SK-N-SH (cell line): ENCODE measurements at regions not wholly inside any gene's neighbourhood (a gene's known extent, or its start where the extent isn't known, plus 50 kb on each side); places are given as distances from the start of the nearest gene placed in this dataset.

Source experiments
- CTCF ChIA-PET: fragments of 300-600, 350-600 bp; formaldehyde crosslinking; extraction: SDS; loops from one replicate; lab custom pipeline; 2021; lab: Yijun Ruan, JAX
- POLR2A ChIA-PET: fragments of 350-600 bp; sonication (Branson Sonifier 250); formaldehyde crosslinking; extraction: SDS; loops from one replicate; lab custom pipeline; 2020; ENCODE audit warnings: antibody characterized with exemption, inconsistent platforms; lab: Yijun Ruan, JAX
- DNase-seq: peaks from one replicate; pipeline ENCODE4 v3.0.0; 2012
- H2AFZ ChIP-seq: fragments of 200-600 bp; sonication (generic); 2 replicates; pipeline ENCODE4 v1.8.1; 2016; ENCODE audit warnings: antibody characterized with exemption, mild to moderate bottlenecking, low read depth
- H3F3A ChIP-seq: fragments of 200-600 bp; sonication (generic); replicated peaks from 2 replicates; pipeline ENCODE3; 2016; ENCODE audit warnings: antibody characterized with exemption, mild to moderate bottlenecking; ENCODE audit not compliant: insufficient read depth
- H3K27ac ChIP-seq, 2 experiments: fragments of 200-500 bp in 1 of 2; fragments of 200-600 bp in 1 of 2; sonication (Bioruptor generic) in 1 of 2; sonication (generic), shearing (Covaris generic) in 1 of 2; 2 replicates each; pipeline versions ENCODE4 v1.5.1 to v1.6.1; 2014 to 2016; ENCODE audit warnings: low read depth in 2 of 2, inconsistent platforms in 1 of 2, low read length in 1 of 2, mild to moderate bottlenecking in 1 of 2, mixed read lengths in 1 of 2
- H3K27me3 ChIP-seq: fragments of 200-600 bp; sonication (generic), shearing (Covaris generic); 2 replicates; pipeline ENCODE4 v1.6.1; 2016; ENCODE audit warnings: mixed run types; ENCODE audit not compliant: insufficient read depth
- H3K36me3 ChIP-seq, 2 experiments: fragments of 200-500 bp in 1 of 2; fragments of 200-600 bp in 1 of 2; sonication (Bioruptor generic) in 1 of 2; sonication (generic) in 1 of 2; replicated peaks in 1 of 2; 2 replicates each; pipeline versions ENCODE3 to v1.5.1; 2014 to 2016; ENCODE audit warnings: low read length in 1 of 2, mild to moderate bottlenecking in 1 of 2; ENCODE audit not compliant: insufficient read depth in 2 of 2, control insufficient read depth in 1 of 2
- H3K4me1 ChIP-seq, 2 experiments: fragments of 200-500 bp in 1 of 2; fragments of 200-600 bp in 1 of 2; sonication (Bioruptor generic) in 1 of 2; sonication (generic), shearing (Covaris generic) in 1 of 2; 2 replicates each; pipeline versions ENCODE4 v1.5.1 to v1.6.1; 2014 to 2016; ENCODE audit warnings: low read depth in 1 of 2, low read length in 1 of 2, mixed run types in 1 of 2; ENCODE audit not compliant: insufficient read depth in 2 of 2, control insufficient read depth in 1 of 2
- H3K4me2 ChIP-seq: fragments of 200-600 bp; sonication (generic), shearing (Covaris generic); 2 replicates; pipeline ENCODE4 v1.6.1; 2017; ENCODE audit warnings: mixed run types
- H3K4me3 ChIP-seq, 2 experiments: fragments of 200-500 bp in 1 of 2; fragments of 200-600 bp in 1 of 2; sonication (Bioruptor generic) in 1 of 2; sonication (generic), shearing (Covaris generic) in 1 of 2; 2 replicates each; pipeline versions ENCODE4 v1.5.1 to v1.8.1; 2014 to 2016; ENCODE audit warnings: low read depth in 2 of 2, inconsistent platforms in 1 of 2, low read length in 1 of 2, mild to moderate bottlenecking in 1 of 2, mixed read lengths in 1 of 2, moderate library complexity in 1 of 2
- H3K79me2 ChIP-seq: fragments of 200-600 bp; sonication (generic); 2 replicates; pipeline ENCODE4 v1.8.1; 2017; ENCODE audit warnings: mild to moderate bottlenecking; ENCODE audit not compliant: insufficient read depth
- H3K9ac ChIP-seq: fragments of 200-600 bp; sonication (generic); 2 replicates; pipeline ENCODE4 v1.6.1; 2017; ENCODE audit warnings: mixed run types
- H3K9me2 ChIP-seq: fragments of 200-600 bp; sonication (generic); 2 replicates; pipeline ENCODE4 v1.6.1; 2017; ENCODE audit warnings: mixed run types
- H3K9me3 ChIP-seq: fragments of 200-600 bp; sonication (generic); 2 replicates; pipeline ENCODE4 v1.6.1; 2017; ENCODE audit warnings: mixed run types, mild to moderate bottlenecking, moderate library complexity
- H4K20me1 ChIP-seq: fragments of 200-600 bp; sonication (generic); 2 replicates; pipeline ENCODE4 v1.6.1; 2017; ENCODE audit warnings: mild to moderate bottlenecking, mixed run types; ENCODE audit not compliant: insufficient read depth
- CHD2 ChIP-seq: fragments of 150-350 bp; IDR thresholded peaks from 2 replicates; pipeline ENCODE4 v1.6.1; 2018; ENCODE audit warnings: low read length; ENCODE audit not compliant: partially characterized antibody
- ELF1 ChIP-seq: IDR thresholded peaks from 2 replicates; pipeline ENCODE4 v1.4.0; 2012
- EP300 ChIP-seq, 2 experiments: IDR thresholded peaks; 2 replicates each; pipeline versions ENCODE4 v1.4.0 to v1.6.1; 2012; ENCODE audit warnings: borderline replicate concordance in 1 of 2, low read depth in 1 of 2, low read length in 1 of 2
- FOSL2 ChIP-seq: IDR thresholded peaks from 2 replicates; pipeline ENCODE4 v1.4.0; 2012; ENCODE audit warnings: low read depth, mild to moderate bottlenecking, moderate library complexity, borderline replicate concordance
- FOXM1 ChIP-seq: IDR thresholded peaks from 2 replicates; pipeline ENCODE4 v1.4.0; 2012; ENCODE audit warnings: low read depth, mild to moderate bottlenecking
- GATA2 ChIP-seq: sonication (generic); formaldehyde crosslinking; IDR thresholded peaks from 2 replicates; pipeline ENCODE4 v1.5.0; 2020; ENCODE audit warnings: mild to moderate bottlenecking, missing genetic modification reagents
- JUND ChIP-seq: IDR thresholded peaks from 2 replicates; pipeline ENCODE4 v1.4.0; 2012
- MEF2A ChIP-seq: IDR thresholded peaks from 2 replicates; pipeline ENCODE4 v1.4.0; 2012; ENCODE audit warnings: low read depth, borderline replicate concordance
- POLR2AphosphoS5 ChIP-seq: IDR thresholded peaks from 2 replicates; pipeline ENCODE4 v1.6.1; 2012; ENCODE audit warnings: low read depth, low read length
- RAD21 ChIP-seq: IDR thresholded peaks from 2 replicates; pipeline ENCODE4 v1.6.1; 2012; ENCODE audit warnings: mild to moderate bottlenecking, low read length
- RFX5 ChIP-seq: IDR thresholded peaks from 2 replicates; pipeline ENCODE4 v1.6.1; 2012; ENCODE audit warnings: mild to moderate bottlenecking, improper control_type of control experiment, low read length
- RXRA ChIP-seq: IDR thresholded peaks from 2 replicates; pipeline ENCODE4 v1.4.0; 2012; ENCODE audit warnings: low read depth, mild to moderate bottlenecking, borderline replicate concordance
- SIN3A ChIP-seq: IDR thresholded peaks from 2 replicates; pipeline ENCODE4 v1.6.1; 2012; ENCODE audit warnings: low read depth, mild to moderate bottlenecking, low read length, moderate library complexity, borderline replicate concordance
- SMC3 ChIP-seq: IDR thresholded peaks from 2 replicates; pipeline ENCODE4 v1.6.1; 2012; ENCODE audit warnings: low read depth, low read length, improper control_type of control experiment
- TAF1 ChIP-seq: IDR thresholded peaks from 2 replicates; pipeline ENCODE4 v1.6.1; 2012; ENCODE audit warnings: low read depth, mild to moderate bottlenecking, low read length, moderate library complexity, borderline replicate concordance
- TEAD4 ChIP-seq: IDR thresholded peaks from 2 replicates; pipeline ENCODE4 v1.4.0; 2012; ENCODE audit warnings: mild to moderate bottlenecking, borderline replicate concordance; ENCODE audit not compliant: insufficient read depth
- YY1 ChIP-seq: IDR thresholded peaks from 2 replicates; pipeline ENCODE4 v1.4.0; 2012; ENCODE audit warnings: low read depth, mild to moderate bottlenecking
- WGBS: methylation state at CpG from one replicate; pipeline ENCODE4 v1.1.6; 2017; ENCODE audit warnings: low lambda C conversion rate; 5-methylcytosine and 5-hydroxymethylcytosine counted together
- TF ChIP-seq, protein P1 (sequence below): IDR thresholded peaks from 2 replicates; pipeline ENCODE4; 2012
- TF ChIP-seq, protein P2 (sequence below): IDR thresholded peaks from 2 replicates; pipeline ENCODE4 v1.4.0; 2012; ENCODE audit warnings: low read depth
- TF ChIP-seq, protein P3 (sequence below): fragments of 150-350 bp; IDR thresholded peaks from 2 replicates; pipeline ENCODE4 v1.6.1; 2016; ENCODE audit warnings: mild to moderate bottlenecking, low read depth, low read length
- TF ChIP-seq, protein P4 (sequence below): IDR thresholded peaks from 2 replicates; pipeline ENCODE4 v1.4.0; 2012; ENCODE audit warnings: low read depth, borderline replicate concordance
- TF ChIP-seq, protein P5 (sequence below): IDR thresholded peaks from 2 replicates; pipeline ENCODE4 v1.4.0; 2012; ENCODE audit warnings: low read depth, borderline replicate concordance

DNA sequence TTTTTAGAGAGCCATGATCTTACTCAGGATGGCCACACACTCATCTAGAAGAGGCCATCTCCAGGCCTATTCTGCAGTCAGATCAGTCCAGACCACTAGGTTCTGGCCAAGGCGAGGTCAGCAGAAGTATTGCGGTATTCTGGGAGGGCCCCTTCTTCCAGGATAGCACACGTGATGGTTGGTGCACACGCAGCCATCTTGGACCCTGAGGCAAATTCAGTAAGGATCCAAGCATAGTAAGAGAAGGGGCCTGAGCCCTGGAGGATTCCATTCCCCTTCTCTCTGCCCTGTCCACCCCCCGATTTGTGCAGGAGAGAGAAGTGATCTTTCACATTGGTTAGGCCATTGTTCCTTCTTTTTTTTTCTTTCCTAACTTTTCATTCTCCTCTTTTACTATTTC, 957.9 kb downstream of the BRD1 start:
- POLR2A ChIA-PET: no interaction called here
- no peaks in the 10 kb centered on the region for H3K9me3 ChIP-seq

DNA sequence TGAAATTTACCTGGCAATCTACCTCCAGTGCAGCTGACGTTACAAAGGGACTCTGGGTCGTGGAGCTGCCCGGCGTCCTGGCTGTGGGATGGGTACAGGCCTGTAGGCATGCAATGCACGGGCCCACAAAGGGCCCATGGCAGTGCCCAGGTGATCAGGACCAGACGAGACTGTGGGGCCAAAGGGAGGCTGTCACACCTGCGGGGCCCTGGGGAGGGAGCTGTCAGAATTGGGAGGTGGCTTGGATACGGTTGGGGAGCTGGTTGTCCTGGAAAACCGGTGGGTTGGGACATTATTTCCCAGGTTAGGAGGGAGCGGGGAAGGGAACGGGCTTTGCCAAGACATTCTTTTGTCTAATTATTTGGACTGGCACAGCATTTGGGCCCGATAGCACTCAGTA, 958.5 kb downstream of the BRD1 start:
- no peaks in the 10 kb centered on the region for H4K20me1 ChIP-seq
- H3K27ac ChIP-seq: no peak overlapping the region
- peaks cover 5 to 11% of the 10 kb centered on the region in 2 experiments; a peak in 2 of 4 replicates for H3K4me1 ChIP-seq
- POLR2A ChIA-PET: no interaction called here
- H3K27me3 ChIP-seq: no peaks in the 10 kb centered on the region
- DNase-seq: no peak
- no peaks in the 10 kb centered on the region for H3K9me2 ChIP-seq
- WGBS: 40% methylated on average over 6 of the region's 12 CpGs
- no peak overlapping the region for H3K9ac ChIP-seq
- no peak overlapping the region for H3K4me3 ChIP-seq
- H3K9me3 ChIP-seq: no peaks in the 10 kb centered on the region
- no peak overlapping the region for H3K4me2 ChIP-seq
- no peaks in the 10 kb centered on the region for H3K79me2 ChIP-seq
- H2AFZ ChIP-seq: no peak overlapping the region
- CTCF ChIA-PET: no interaction called here
- H3K36me3 ChIP-seq: no peaks in the 10 kb centered on the region
- no peak for TF ChIP-seq YY1
- no peak for TF ChIP-seq TAF1
- TF ChIP-seq, protein P1, sequence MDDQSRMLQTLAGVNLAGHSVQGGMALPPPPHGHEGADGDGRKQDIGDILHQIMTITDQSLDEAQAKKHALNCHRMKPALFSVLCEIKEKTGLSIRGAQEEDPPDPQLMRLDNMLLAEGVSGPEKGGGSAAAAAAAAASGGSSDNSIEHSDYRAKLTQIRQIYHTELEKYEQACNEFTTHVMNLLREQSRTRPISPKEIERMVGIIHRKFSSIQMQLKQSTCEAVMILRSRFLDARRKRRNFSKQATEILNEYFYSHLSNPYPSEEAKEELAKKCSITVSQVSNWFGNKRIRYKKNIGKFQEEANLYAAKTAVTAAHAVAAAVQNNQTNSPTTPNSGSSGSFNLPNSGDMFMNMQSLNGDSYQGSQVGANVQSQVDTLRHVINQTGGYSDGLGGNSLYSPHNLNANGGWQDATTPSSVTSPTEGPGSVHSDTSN: no peak
- TF ChIP-seq ELF1: no peak
- no peak for TF ChIP-seq FOSL2
- TF ChIP-seq, protein P2, sequence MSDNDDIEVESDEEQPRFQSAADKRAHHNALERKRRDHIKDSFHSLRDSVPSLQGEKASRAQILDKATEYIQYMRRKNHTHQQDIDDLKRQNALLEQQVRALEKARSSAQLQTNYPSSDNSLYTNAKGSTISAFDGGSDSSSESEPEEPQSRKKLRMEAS: no peak
- TF ChIP-seq RFX5: no peak
- H3F3A ChIP-seq: no peaks in the 10 kb centered on the region

More for the DNA sequence above, 957.9 kb downstream of the BRD1 start:
- no peaks in the 10 kb centered on the region for H3K36me3 ChIP-seq
- no peak for TF ChIP-seq JUND
- TF ChIP-seq CHD2: no peak
- no peak for TF ChIP-seq SMC3
- no peak for TF ChIP-seq TEAD4
- TF ChIP-seq, protein P2: no peak
- no peak for TF ChIP-seq ELF1
- TF ChIP-seq EP300 (IDR thresholded peaks at IDR 0.05; ENCODE audit: borderline replicate concordance in 1 of 2, low read depth in 1 of 2, low read length in 1 of 2): no peak
- no peak for TF ChIP-seq FOXM1
- TF ChIP-seq, protein P3, sequence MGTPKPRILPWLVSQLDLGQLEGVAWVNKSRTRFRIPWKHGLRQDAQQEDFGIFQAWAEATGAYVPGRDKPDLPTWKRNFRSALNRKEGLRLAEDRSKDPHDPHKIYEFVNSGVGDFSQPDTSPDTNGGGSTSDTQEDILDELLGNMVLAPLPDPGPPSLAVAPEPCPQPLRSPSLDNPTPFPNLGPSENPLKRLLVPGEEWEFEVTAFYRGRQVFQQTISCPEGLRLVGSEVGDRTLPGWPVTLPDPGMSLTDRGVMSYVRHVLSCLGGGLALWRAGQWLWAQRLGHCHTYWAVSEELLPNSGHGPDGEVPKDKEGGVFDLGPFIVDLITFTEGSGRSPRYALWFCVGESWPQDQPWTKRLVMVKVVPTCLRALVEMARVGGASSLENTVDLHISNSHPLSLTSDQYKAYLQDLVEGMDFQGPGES: no peak
- TF ChIP-seq MEF2A: no peak
- TF ChIP-seq, protein P4, sequence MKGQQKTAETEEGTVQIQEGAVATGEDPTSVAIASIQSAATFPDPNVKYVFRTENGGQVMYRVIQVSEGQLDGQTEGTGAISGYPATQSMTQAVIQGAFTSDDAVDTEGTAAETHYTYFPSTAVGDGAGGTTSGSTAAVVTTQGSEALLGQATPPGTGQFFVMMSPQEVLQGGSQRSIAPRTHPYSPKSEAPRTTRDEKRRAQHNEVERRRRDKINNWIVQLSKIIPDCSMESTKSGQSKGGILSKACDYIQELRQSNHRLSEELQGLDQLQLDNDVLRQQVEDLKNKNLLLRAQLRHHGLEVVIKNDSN: no peak
- no peak for TF ChIP-seq GATA2
- TF ChIP-seq POLR2AphosphoS5: no peak
- TF ChIP-seq SIN3A: no peak
- TF ChIP-seq, protein P5, sequence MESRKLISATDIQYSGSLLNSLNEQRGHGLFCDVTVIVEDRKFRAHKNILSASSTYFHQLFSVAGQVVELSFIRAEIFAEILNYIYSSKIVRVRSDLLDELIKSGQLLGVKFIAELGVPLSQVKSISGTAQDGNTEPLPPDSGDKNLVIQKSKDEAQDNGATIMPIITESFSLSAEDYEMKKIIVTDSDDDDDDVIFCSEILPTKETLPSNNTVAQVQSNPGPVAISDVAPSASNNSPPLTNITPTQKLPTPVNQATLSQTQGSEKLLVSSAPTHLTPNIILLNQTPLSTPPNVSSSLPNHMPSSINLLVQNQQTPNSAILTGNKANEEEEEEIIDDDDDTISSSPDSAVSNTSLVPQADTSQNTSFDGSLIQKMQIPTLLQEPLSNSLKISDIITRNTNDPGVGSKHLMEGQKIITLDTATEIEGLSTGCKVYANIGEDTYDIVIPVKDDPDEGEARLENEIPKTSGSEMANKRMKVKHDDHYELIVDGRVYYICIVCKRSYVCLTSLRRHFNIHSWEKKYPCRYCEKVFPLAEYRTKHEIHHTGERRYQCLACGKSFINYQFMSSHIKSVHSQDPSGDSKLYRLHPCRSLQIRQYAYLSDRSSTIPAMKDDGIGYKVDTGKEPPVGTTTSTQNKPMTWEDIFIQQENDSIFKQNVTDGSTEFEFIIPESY: no peak
- no peak for TF ChIP-seq RXRA
- no peak for TF ChIP-seq RAD21
- H3K4me1 ChIP-seq: peaks cover 5 to 11% of the 10 kb centered on the region in 2 experiments; a peak in 2 of 4 replicates
- H3K9ac ChIP-seq: no peak overlapping the region
- H3K27me3 ChIP-seq: no peaks in the 10 kb centered on the region
- no peaks in the 10 kb centered on the region for H3K79me2 ChIP-seq
- no peaks in the 10 kb centered on the region for H3K9me2 ChIP-seq
- no peak overlapping the region for H3K4me3 ChIP-seq
- no peak overlapping the region for H2AFZ ChIP-seq
- no peaks in the 10 kb centered on the region for H4K20me1 ChIP-seq
- H3K27ac ChIP-seq: no peak overlapping the region
- CTCF ChIA-PET: no interaction called here
- WGBS: 30% methylated on average over 4 of the region's 5 CpGs
- no peaks in the 10 kb centered on the region for H3F3A ChIP-seq
- DNase-seq: no peak
- H3K4me2 ChIP-seq: no peak overlapping the region
